Esophagus squamous epithelium (tissue), 5 donors: ENCODE measurements at regions not wholly inside any gene's neighbourhood (a gene's known extent, or its start where the extent isn't known, plus 50 kb on each side); places are given as distances from the start of the nearest gene placed in this dataset.

Experiments used
- DNase-seq: peaks from one replicate; lab custom pipeline; 2025; lab: John Stamatoyannopoulos, UW
- H3K27ac ChIP-seq, 4 donors: fragments of 200-600 bp; sonication (generic); one replicate each; pipeline ENCODE4 v1.5.1; 2016 to 2019; ENCODE audit warnings: mild to moderate bottlenecking in 1 of 4
- H3K27me3 ChIP-seq, 4 donors: fragments of 200-600 bp; sonication (generic); 1 replicate in 3 of 4; 2 replicates in 1 of 4; pipeline versions ENCODE4 v1.5.1 to v1.6.0; 2017 to 2021; ENCODE audit warnings: antibody characterized with exemption in 1 of 4
- H3K36me3 ChIP-seq, 3 donors: fragments of 200-600 bp; sonication (generic); one replicate each; pipeline ENCODE4 v1.5.1; 2016 to 2019
- H3K4me1 ChIP-seq, 3 donors: fragments of 200-600 bp; sonication (generic); one replicate each; pipeline ENCODE4 v1.5.1; 2017 to 2019
- H3K4me3 ChIP-seq, 4 donors: fragments of 200-600 bp; sonication (generic); 1 replicate in 3 of 4; 2 replicates in 1 of 4; pipeline ENCODE4 v1.5.1; 2016 to 2019; ENCODE audit warnings: mild to moderate bottlenecking in 2 of 4, moderate library complexity in 1 of 4
- H3K9me3 ChIP-seq, 3 donors: fragments of 200-600 bp; sonication (generic); one replicate each; pipeline ENCODE4 v1.5.1; 2016 to 2019
- CTCF ChIP-seq, 6 experiments: fragments of 450-650 bp in 4 of 6; fragments of 200-600 bp in 2 of 6; sonication (generic) in 2 of 6; IDR thresholded peaks; one replicate each; pipeline ENCODE4 v1.5.1; 2016 to 2019; ENCODE audit warnings: antibody characterized with exemption in 6 of 6, mild to moderate bottlenecking in 4 of 6, moderate library complexity in 4 of 6
- POLR2A ChIP-seq, 4 donors: fragments of 450-650 bp; IDR thresholded peaks; one replicate each; pipeline ENCODE4 v1.6.1; 2017; ENCODE audit warnings: antibody characterized with exemption in 4 of 4, mild to moderate bottlenecking in 4 of 4, moderate library complexity in 3 of 4
- WGBS, 2 donors: methylation state at CpG; one replicate each; pipeline ENCODE4 v1.1.5; 2018; 5-methylcytosine and 5-hydroxymethylcytosine counted together
- intact Hi-C: fragments of 100-400 bp; cut with DNase I; formaldehyde crosslinking; loops from one replicate; pipeline ENCODE4 v1.15.0; 2022
- donor health status: DM: yes; HTN: yes; CAD: no.

DNA sequence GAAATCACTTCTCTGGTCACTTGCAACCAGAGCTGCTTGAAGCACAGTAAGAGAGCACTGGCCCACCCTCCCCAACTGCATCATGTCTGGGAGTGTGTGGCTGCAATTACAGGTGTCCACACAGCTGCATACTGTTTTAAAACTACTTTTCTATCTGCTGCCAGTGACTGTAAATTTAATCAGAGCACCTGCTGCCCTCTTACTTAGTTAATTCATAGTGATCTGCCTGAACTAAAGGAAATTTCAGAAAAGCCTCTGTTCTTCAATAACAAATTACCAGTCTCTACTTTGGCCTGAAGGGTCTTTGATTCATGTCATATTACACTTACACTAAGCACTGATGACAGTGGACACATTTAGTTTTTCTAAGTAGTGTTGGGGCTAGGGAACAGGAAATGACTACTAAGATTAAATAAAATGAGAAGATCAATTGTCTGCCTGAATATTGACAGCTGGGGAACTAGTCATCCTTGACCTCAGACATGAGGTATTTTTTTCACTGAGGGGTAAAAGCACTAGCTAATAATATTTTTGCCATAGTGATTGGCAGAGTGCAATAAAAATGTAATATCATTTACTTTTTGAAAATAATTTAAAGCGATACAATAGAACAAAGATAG, 788.9 kb upstream of the GRAMD2B start:
- 96 to 100% methylated on average over 1 of the region's 1 CpG for WGBS, 2 donors
- H3K9me3 ChIP-seq, result no peaks in the 10 kb centered on the region
- intact Hi-C loops, result no loop called here
- no peaks in the 10 kb centered on the region for H3K27me3 ChIP-seq
- DNase-seq, result no peak
- H3K4me3 ChIP-seq, result no peak overlapping the region
- H3K4me1 ChIP-seq, result no peaks in the 10 kb centered on the region
- TF ChIP-seq POLR2A (IDR thresholded peaks at IDR 0.05) (no peak), CTCF (IDR thresholded peaks at IDR 0.05) (no peak)
- H3K27ac ChIP-seq, result no peak overlapping the region
- H3K36me3 ChIP-seq, result no peaks in the 10 kb centered on the region

DNA sequence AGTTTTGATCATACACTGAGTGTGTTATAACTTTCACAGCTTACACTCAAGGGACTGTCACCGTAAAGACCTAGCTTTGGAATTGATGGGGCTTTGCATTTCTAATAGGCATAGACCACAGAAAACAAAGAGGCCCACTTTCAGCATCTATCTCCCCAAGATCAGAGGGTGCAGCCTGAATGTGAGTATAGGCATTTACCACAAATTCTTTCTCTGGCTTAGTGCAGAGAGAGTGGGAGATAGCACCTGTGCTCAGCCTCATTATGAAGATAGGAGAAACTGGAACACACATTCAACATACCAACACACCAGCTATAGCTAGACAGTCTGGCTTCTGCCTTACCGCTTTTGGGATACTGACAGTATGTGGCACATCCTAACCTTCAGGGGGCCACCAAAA, 783.4 kb upstream of the GRAMD2B start:
- intact Hi-C loops, result no loop called here
- TF ChIP-seq POLR2A (IDR thresholded peaks at IDR 0.05), result no peak
- no peak for TF ChIP-seq CTCF (IDR thresholded peaks at IDR 0.05)
- 75 to 86% methylated on average over 1 to 2 of the region's 2 CpGs for WGBS, 2 donors
- DNase-seq, result no peak
- Histone ChIP-seq H3K9me3 (no peaks in the 10 kb centered on the region), H3K27ac (no peak overlapping the region), H3K4me3 (no peak overlapping the region), H3K4me1 (no peaks in the 10 kb centered on the region), H3K36me3 (no peaks in the 10 kb centered on the region), H3K27me3 (no peaks in the 10 kb centered on the region)

DNA sequence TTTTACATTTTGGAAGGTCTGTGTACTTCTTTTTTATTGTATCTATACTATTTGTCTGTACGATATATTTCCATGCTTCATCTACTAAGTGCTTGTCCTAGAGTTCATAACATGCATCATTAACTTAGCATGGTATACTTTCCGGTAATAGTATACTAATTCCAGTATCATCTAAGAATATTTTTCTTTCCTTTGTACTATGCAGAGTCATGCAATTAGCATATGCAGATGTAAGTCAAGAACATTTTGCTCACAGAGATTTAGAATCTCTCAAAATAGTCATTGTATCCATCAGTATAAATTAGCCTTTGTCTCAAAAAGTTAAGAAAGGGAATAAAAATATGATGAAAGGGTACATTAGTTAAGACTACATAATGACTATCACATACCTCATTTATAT, 770.4 kb upstream of the GRAMD2B start:
- 90 to 96% methylated on average over 2 of the region's 2 CpGs for WGBS, 2 donors
- no peaks in the 10 kb centered on the region for H3K9me3 ChIP-seq
- intact Hi-C loops, result no loop called here
- H3K27me3 ChIP-seq, result no peaks in the 10 kb centered on the region
- no peaks in the 10 kb centered on the region for H3K36me3 ChIP-seq
- TF ChIP-seq CTCF (IDR thresholded peaks at IDR 0.05) (no peak), POLR2A (IDR thresholded peaks at IDR 0.05) (no peak)
- DNase-seq, result no peak
- no peak overlapping the region for H3K27ac ChIP-seq
- no peak overlapping the region for H3K4me3 ChIP-seq
- H3K4me1 ChIP-seq, result no peaks in the 10 kb centered on the region

- Histone ChIP-seq H3K9me3 (no peaks in the 10 kb centered on the region), H3K27me3 (no peaks in the 10 kb centered on the region), H3K4me1 (peaks cover 0 to 3% (median 0%) of the 10 kb centered on the region in 3 donors), H3K4me3 (no peak overlapping the region), H3K27ac (no peak overlapping the region), H3K36me3 (no peaks in the 10 kb centered on the region)
- intact Hi-C loops, result no loop called here
- TF ChIP-seq CTCF (IDR thresholded peaks at IDR 0.05) (no peak), POLR2A (IDR thresholded peaks at IDR 0.05) (no peak)
- DNase-seq, result no peak
Observed at GRCh38 chr5:125654392-125654791, 768.8 kb upstream of the GRAMD2B start.

- H3K27ac ChIP-seq, result no peak overlapping the region
- H3K36me3 ChIP-seq, result no peaks in the 10 kb centered on the region
- no peaks in the 10 kb centered on the region for H3K27me3 ChIP-seq
- intact Hi-C loops, result no loop called here
- no peaks in the 10 kb centered on the region for H3K9me3 ChIP-seq
- no peak for TF ChIP-seq CTCF (IDR thresholded peaks at IDR 0.05)
- TF ChIP-seq POLR2A (IDR thresholded peaks at IDR 0.05), result no peak
- peaks cover 0 to 9% (median 2%) of the 10 kb centered on the region in 3 donors for H3K4me1 ChIP-seq
- H3K4me3 ChIP-seq, result no peak overlapping the region
- no peak for DNase-seq
Observed at GRCh38 chr5:125655156-125655555, 768.1 kb upstream of the GRAMD2B start.
